ENCODE measurements at regions not wholly inside any gene's neighbourhood (a gene's known extent, or its start where the extent isn't known, plus 50 kb on each side); places are given as distances from the start of the nearest gene placed in this dataset.

DNA sequence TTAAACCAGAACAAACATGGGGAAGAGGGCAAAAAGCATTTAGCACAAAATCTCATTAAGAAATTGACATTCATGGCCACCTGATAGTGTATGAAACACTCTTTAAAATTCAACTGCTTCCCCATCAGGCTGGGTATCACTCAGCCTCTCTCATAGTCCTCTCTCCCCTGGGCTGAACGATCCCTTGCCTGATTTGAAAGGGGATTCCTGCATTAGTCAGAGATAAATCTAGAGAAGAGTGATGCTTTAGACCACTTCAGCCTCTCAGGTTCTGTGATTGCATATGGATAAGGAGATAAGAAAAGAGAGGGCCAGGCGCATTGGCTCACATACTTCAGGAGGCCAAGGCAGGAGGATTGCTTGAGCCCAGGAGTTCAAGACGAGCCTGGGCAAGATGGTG, 280.0 kb downstream of the SOX9 start:
- TF ChIP-seq POLR2A (IDR thresholded peaks at IDR 0.05; ENCODE audit: low read length): no peak
- TF ChIP-seq GATA1 (IDR thresholded peaks at IDR 0.05; ENCODE audit: low read depth, low read length): no peak
